Spleen (tissue), 7 donors: ENCODE measurements at regions not wholly inside any gene's neighbourhood (a gene's known extent, or its start where the extent isn't known, plus 50 kb on each side); places are given as distances from the start of the nearest gene placed in this dataset.

Source experiments
- CTCF ChIP-seq, 11 experiments: fragments of 200-600 bp in 7 of 11; fragments of 450-650 bp in 4 of 11; sonication (generic) in 4 of 11; IDR thresholded peaks in 8 of 11; conservative IDR thresholded peaks in 3 of 11; 1 replicate in 7 of 11; 2 replicates in 4 of 11; pipeline versions ENCODE4 v1.4.0 to v1.8.0; 2016 to 2021; ENCODE audit warnings: antibody characterized with exemption in 11 of 11, inconsistent platforms in 4 of 11, mild to moderate bottlenecking in 1 of 11
- POLR2A ChIP-seq, 3 donors: fragments of 450-650 bp; IDR thresholded peaks; one replicate each; pipeline ENCODE4 v1.5.1; 2017; ENCODE audit warnings: antibody characterized with exemption in 3 of 3, mild to moderate bottlenecking in 1 of 3
- donor health status: DM: no; HTN: no; CAD: no; lungs with moderate emphysema.
- donor health status: DM: no; HTN: no; CAD: no.
- donor health status: DM: no; HTN: no; CAD: no.

GRCh38 chr12:65611396-65611795 lies 212.9 kb upstream of the HMGA2 start:
- TF ChIP-seq CTCF (IDR thresholded peaks at IDR 0.05 in 8 of 11, conservative IDR thresholded peaks at IDR 0.05 in 3 of 11) (no peak), POLR2A (IDR thresholded peaks at IDR 0.05) (no peak)
